ENCODE measurements at regions not wholly inside any gene's neighbourhood (a gene's known extent, or its start where the extent isn't known, plus 50 kb on each side); places are given as distances from the start of the nearest gene placed in this dataset.

DNA sequence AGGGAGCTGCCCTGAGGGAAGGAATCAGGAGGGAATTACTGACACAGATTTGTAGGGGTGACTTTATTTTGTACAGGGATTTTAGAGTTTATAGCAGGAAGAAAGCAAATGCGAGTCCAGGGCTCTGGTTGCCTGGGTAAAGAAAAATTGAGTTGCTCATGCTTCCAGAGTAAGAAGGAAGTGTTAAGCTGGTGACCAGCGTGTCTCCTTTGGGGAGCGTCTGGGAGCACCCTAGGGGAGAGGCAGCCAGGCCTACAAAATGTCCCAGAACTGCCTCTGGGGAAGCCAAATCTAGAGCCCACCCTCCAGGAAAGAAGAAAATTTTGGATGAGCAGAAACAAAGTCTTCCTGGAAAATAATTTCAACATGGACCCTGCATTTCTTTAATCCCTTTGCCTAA, 147.0 kb downstream of the VAPA start:
- no peak overlapping the region for H3K4me3 ChIP-seq (ENCODE audit: low read depth, low read length)
- TF ChIP-seq, protein P1, sequence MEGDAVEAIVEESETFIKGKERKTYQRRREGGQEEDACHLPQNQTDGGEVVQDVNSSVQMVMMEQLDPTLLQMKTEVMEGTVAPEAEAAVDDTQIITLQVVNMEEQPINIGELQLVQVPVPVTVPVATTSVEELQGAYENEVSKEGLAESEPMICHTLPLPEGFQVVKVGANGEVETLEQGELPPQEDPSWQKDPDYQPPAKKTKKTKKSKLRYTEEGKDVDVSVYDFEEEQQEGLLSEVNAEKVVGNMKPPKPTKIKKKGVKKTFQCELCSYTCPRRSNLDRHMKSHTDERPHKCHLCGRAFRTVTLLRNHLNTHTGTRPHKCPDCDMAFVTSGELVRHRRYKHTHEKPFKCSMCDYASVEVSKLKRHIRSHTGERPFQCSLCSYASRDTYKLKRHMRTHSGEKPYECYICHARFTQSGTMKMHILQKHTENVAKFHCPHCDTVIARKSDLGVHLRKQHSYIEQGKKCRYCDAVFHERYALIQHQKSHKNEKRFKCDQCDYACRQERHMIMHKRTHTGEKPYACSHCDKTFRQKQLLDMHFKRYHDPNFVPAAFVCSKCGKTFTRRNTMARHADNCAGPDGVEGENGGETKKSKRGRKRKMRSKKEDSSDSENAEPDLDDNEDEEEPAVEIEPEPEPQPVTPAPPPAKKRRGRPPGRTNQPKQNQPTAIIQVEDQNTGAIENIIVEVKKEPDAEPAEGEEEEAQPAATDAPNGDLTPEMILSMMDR (IDR thresholded peaks at IDR 0.05; ENCODE audit: insufficient read depth, low read depth, low read length, missing control alignments): no peak
- no peak for DNase-seq (ENCODE audit: low read depth)

DNA sequence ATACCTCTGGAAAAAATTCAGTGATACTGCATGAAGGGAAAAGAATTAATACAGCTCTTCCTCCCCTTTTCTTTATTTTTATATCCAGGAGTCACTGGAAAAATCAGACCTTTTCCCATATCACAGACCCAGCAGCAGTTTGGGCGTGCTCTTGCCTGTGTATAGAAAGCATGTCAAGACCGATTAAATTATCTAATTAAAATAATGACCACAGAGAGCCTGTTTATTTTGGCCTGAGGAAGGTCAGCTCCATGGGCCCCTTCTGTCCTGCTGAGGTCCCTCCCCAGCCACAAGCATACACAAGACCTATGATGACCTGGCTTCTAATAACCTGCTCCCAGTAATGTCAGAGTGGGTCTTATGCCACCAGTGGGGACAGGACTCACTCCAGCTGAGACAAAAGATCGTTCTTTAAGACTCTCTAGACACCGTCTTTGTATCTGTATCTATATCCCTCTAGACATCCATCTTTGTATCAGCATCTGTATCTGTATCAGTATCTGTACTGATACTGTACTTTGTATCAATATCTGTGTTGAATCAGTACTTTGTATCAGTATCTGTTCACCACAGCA, 147.8 kb downstream of the VAPA start:
- TF ChIP-seq, protein P1 (IDR thresholded peaks at IDR 0.05; ENCODE audit: insufficient read depth, low read depth, low read length, missing control alignments): no peak
- H3K4me3 ChIP-seq (ENCODE audit: low read depth, low read length): no peak overlapping the region
- no peak for DNase-seq (ENCODE audit: low read depth)

DNA sequence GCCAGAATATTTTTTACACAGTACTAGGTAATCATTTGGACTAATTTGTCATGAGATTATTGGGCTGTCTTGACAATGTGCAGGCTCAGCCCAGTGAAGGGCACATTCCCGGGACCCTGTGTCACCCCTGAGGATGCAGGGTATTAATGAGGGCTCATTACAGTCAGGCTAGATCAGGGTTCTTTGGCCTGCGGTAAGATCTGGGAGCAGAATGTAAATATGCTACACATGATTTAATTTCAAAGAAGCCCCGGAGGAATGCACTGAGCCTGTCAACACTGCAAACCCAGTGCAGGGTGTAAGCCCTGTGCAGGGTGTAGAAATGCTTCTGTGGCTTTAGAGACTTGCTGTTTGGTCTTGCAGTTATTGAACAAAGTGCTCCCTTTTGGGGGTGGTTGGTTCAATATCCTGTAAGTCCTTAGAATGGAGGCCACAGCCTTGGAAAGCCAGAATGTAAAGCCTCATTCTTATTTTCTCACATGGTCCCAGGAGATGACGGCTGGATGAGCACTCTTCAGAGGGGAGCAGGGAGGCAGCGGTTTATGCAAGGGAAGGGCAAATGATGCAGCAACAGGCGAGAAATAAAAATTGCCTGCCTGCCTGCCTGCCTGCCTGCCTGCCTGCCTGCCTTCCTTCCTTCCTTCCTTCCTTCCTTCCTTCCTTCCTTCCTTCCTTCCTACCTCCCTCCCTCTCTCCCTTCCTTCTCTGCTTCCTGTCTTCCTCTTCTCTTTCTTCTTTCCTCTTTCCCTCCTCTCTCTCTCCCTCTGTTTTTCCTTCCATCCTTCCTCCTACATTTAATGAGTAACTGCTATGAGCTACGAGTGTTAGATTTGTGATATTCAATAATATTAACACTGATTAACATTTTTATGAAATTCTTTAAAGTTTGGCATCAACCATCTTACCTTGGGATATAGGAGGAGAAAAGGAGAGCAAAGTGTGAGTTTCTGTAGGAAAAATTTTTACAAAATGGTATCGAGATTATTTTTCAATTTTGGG, 148.8 kb downstream of the VAPA start:
- TF ChIP-seq, protein P1 (IDR thresholded peaks at IDR 0.05; ENCODE audit: insufficient read depth, low read depth, low read length, missing control alignments): no peak
- H3K4me3 ChIP-seq (ENCODE audit: low read depth, low read length): no peak overlapping the region
- no peak for DNase-seq (ENCODE audit: low read depth)

DNA sequence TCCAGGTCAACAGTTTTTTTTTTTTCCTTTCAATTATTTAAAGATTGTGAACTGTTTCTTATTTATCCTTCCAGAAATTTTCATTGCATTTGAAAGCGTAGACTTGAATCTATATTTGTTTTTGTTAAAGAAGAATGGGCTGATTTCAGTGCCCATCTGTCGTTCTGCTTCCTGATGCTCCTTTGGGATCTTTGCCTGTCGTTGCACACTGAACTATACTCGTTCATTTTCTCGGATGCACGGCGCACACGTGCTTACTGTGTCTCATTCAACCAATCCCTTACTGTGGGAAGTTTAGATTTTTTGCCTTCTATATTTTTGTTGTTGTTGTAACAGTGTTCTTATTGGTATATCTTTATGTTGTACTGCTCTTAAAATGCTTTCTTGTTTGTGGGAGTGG, 149.7 kb downstream of the VAPA start:
- TF ChIP-seq, protein P1 (IDR thresholded peaks at IDR 0.05; ENCODE audit: insufficient read depth, low read depth, low read length, missing control alignments): no peak
- no peak for DNase-seq (ENCODE audit: low read depth)
- H3K4me3 ChIP-seq (ENCODE audit: low read depth, low read length): no peak overlapping the region

DNA sequence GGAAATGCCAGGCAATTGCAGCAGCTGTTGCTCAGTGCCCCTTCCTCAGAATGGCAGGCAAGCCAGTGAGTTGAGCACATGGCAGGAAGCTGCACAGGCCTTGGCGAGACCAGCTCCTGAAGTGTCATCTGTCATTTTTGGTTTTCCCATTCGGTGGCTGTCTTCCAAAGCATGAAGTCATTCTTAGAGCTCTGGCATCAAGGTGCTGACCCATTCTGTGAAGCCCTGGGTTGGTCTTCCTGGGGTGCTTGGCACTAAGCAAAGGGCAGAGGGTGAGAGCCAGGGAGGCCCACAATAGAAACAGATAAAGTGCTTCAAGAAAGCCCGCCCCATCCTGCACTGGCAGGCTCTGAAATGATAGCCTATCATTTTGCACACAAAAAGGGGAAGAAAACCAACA, 150.5 kb downstream of the VAPA start:
- no peak for DNase-seq (ENCODE audit: low read depth)
- TF ChIP-seq, protein P1 (IDR thresholded peaks at IDR 0.05; ENCODE audit: insufficient read depth, low read depth, low read length, missing control alignments): no peak
- no peak overlapping the region for H3K4me3 ChIP-seq (ENCODE audit: low read depth, low read length)

DNA sequence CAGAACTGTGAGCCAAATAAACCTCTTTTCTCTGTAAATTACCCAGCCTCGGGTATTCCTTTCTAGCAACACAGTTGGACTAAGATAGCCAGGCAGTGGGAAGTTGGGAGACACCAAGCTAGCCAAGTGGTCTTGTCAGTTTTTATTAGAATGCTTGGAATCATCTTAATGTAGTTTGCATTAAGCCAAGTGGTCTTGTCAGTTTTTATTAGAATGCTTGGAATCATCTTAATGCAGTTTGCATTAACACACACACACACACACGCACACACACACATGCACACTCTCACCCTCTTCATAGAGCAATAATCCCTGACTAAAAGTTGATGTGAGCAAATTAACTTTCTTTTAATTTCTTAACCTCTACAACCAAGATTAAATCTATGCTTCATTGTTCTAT, 151.5 kb downstream of the VAPA start:
- TF ChIP-seq, protein P1 (IDR thresholded peaks at IDR 0.05; ENCODE audit: insufficient read depth, low read depth, low read length, missing control alignments): no peak
- H3K4me3 ChIP-seq (ENCODE audit: low read depth, low read length): no peak overlapping the region
- DNase-seq (ENCODE audit: low read depth): no peak
